ENCODE measurements at regions not wholly inside any gene's neighbourhood (a gene's known extent, or its start where the extent isn't known, plus 50 kb on each side); places are given as distances from the start of the nearest gene placed in this dataset.

DNA sequence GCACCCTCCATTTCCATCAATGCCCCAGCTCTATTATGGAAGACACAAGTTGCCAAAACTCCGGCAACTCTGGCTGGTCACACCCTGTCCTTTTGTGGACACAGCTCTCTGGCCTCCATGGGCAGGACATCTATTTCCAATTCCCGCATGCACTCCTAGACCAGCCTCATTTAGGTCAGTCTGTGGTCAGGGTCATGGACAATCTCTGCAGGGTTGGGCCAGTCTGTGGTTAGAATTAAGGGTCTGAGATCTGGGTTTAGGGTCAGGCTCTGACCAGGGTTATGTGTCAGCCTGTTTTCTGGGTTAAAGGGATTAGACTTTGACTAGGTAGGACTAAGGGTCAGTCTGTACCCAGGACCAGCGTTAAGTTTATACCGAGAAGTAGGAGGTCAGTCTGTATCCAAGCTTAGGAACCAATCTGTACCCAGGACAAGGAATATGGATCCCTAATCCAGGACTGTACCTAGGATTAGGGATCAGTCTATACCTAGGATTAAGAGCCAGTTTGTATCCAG, 82.4 kb downstream of the VEGFA start:
- Histone ChIP-seq H3K27me3 (no peaks in the 10 kb centered on the region), H3K27ac (no peak overlapping the region), H3K4me1 (no peaks in the 10 kb centered on the region), H3K36me3 (no peaks in the 10 kb centered on the region), H3K9me3 (no peaks in the 10 kb centered on the region), H3K4me3 (no peak overlapping the region)
- no peak for DNase-seq
- intact Hi-C loops (cut with DNase I) = no loop called here
- TF ChIP-seq, protein P1, sequence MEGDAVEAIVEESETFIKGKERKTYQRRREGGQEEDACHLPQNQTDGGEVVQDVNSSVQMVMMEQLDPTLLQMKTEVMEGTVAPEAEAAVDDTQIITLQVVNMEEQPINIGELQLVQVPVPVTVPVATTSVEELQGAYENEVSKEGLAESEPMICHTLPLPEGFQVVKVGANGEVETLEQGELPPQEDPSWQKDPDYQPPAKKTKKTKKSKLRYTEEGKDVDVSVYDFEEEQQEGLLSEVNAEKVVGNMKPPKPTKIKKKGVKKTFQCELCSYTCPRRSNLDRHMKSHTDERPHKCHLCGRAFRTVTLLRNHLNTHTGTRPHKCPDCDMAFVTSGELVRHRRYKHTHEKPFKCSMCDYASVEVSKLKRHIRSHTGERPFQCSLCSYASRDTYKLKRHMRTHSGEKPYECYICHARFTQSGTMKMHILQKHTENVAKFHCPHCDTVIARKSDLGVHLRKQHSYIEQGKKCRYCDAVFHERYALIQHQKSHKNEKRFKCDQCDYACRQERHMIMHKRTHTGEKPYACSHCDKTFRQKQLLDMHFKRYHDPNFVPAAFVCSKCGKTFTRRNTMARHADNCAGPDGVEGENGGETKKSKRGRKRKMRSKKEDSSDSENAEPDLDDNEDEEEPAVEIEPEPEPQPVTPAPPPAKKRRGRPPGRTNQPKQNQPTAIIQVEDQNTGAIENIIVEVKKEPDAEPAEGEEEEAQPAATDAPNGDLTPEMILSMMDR (IDR thresholded peaks at IDR 0.05) = no peak
- TF ChIP-seq POLR2A (IDR thresholded peaks at IDR 0.05) = no peak
- WGBS, 2 donors = 93% methylated on average over 2 of the region's 4 CpGs; no CpG with 5 or more reads in 1 of the 2 donors

DNA sequence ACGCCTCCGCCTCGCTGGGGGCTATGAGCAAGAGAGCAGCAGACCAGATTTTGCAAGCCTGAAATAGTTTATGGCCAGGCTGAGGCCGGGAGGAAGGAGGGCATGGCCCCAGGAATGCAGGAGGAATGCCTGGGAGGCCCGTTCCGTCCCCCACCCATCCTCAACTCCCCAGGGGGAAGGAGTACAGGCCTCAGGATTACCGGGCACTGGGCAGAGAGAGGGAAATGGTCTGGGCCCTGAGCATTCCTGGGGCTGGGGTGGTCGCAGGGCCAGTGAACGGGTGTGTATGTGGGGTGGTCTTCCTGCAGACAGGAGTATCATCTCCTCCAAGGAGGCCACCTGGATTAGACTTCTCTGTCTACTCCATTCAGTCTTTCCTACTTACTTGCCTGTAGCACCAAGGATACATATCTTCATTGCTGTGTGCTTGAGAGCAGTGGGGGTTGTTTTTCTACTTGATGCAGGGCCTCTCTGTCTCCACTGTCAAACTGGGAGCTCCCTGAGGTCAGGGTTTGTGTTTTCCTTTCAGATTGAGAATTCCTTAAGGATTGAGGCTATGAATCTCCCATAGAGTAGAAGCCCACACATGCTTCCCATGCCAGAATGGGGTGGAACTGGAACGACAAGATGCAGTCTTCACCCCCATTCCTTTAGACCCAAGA, 81.3 kb downstream of the VEGFA start:
- DNase-seq = no peak
- Histone ChIP-seq H3K36me3 (no peaks in the 10 kb centered on the region), H3K27ac (no peak overlapping the region), H3K4me1 (no peaks in the 10 kb centered on the region), H3K27me3 (no peaks in the 10 kb centered on the region), H3K9me3 (no peaks in the 10 kb centered on the region), H3K4me3 (no peak overlapping the region)
- 56 to 76% methylated on average over 3 to 7 of the region's 10 CpGs for WGBS, 2 donors
- no peak for TF ChIP-seq POLR2A (IDR thresholded peaks at IDR 0.05)
- TF ChIP-seq, protein P1 (IDR thresholded peaks at IDR 0.05) = no peak
- intact Hi-C loops (cut with DNase I) = no loop called here

DNA sequence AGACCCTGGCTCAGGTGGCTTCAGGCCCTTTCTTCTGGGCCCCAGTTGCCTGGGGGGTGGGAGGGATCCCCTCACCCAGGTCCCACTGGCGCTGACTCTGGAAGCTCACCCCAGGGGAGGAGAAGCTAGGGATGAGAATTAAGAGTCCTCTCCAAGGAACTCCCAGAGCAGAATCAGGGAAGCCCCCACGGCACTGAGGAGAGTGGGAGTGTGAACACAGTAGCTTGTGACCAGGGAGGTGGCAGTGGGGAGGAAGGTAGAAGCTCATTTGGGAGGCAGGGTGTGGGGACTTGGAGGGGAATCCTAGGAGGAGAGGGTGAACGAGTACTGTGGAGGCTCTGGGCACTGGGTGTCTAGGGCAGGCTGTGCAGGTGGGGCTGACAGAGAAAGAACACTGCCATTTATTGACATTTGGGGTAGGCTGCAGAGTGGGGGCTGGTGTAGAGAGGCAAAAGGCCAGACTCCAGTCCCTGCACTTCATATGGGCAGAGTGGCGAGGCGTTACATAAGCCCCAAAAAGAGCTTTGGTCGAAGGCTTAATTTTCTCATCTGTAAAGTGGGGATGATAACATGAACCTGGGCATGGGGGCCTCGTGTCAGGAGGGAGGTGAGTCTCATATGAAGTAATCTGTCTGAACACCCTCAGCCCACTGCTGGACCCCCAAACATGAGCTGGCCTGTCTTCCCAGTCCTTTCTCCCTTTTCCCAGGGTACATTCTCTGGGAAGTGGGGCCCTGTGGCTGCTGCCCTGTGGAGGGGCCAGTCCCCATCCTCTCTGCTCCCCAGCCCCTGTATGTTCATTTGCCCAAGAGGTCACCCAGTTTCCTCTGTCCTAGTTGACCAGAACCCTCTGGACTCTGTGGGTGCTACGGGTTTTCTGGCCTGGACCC, 80.5 kb downstream of the VEGFA start:
- no peaks in the 10 kb centered on the region for H3K27me3 ChIP-seq
- H3K4me1 ChIP-seq = no peaks in the 10 kb centered on the region
- intact Hi-C loops (cut with DNase I) = no loop called here
- DNase-seq = no peak
- H3K9me3 ChIP-seq = no peaks in the 10 kb centered on the region
- no peak overlapping the region for H3K4me3 ChIP-seq
- no peak overlapping the region for H3K27ac ChIP-seq
- no peaks in the 10 kb centered on the region for H3K36me3 ChIP-seq
- 77 to 82% methylated on average over 6 of the region's 8 CpGs for WGBS, 2 donors
- TF ChIP-seq POLR2A (IDR thresholded peaks at IDR 0.05) = no peak

DNA sequence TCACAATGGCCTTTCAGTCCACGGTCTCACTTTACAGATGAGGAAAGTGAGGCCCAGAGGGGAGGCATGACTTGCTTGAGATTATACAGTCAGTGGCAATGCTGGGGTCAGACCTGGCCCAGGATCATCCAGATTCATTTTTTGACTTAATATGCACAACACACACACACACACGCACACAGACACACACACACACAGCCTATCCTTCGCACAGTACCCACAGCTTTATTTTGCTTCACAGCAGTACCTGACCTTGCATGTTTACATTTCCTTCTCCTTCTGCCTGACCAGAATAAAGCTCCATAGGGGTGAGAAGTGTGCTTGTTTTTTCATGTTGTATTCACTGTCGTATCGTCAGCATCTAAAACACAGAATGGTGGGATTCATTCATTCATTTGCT, 79.8 kb downstream of the VEGFA start:
- intact Hi-C loops (cut with DNase I) = no loop called here
- Histone ChIP-seq H3K4me3 (no peak overlapping the region), H3K27me3 (no peaks in the 10 kb centered on the region), H3K4me1 (no peaks in the 10 kb centered on the region), H3K36me3 (no peaks in the 10 kb centered on the region), H3K27ac (no peak overlapping the region), H3K9me3 (no peaks in the 10 kb centered on the region)
- DNase-seq = no peak
- TF ChIP-seq, protein P1 (IDR thresholded peaks at IDR 0.05) = no peak
- TF ChIP-seq POLR2A (IDR thresholded peaks at IDR 0.05) = no peak
- WGBS, 2 donors = 87 to 92% methylated on average over 5 of the region's 5 CpGs

DNA sequence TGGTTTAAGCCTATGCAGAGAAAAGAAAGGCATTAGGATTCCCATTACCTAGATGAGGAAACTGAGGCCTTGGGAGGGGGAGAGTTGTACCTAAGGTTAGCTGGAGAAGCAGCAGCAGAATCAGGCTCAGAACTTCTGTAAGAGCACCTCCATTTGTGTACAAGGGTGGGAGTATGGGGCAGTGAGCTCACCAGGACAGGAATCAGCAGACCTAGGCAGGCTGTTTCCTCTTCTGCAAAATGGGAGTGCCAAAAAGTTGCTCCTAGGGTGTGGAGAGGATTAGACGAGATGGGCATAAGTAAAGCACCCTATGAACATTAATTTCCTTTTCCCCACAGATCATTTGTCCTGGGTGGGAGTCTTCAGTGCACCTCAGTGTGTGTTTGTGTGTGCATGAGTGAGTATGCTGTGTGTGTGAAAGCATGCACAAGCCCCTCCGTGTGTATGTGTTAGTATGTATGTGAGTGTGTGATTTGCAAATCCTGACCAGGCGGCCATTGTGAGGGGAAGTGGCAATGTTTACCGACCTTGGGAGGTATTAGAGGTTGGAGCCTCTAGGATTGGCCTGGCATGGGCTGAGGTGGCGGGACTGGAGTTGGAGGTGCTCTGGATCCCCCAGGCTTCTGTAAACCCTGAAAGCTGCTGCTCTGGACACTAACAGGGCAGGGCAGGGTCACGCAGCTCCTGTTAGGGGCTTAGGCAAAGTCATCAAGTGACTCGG, 78.8 kb downstream of the VEGFA start:
- no peaks in the 10 kb centered on the region for H3K27me3 ChIP-seq
- no peak for DNase-seq
- H3K9me3 ChIP-seq = no peaks in the 10 kb centered on the region
- H3K36me3 ChIP-seq = no peaks in the 10 kb centered on the region
- H3K27ac ChIP-seq = no peak overlapping the region
- intact Hi-C loops (cut with DNase I) = no loop called here
- H3K4me1 ChIP-seq = no peaks in the 10 kb centered on the region
- whole genome bisulfite sequencing, 2 donors = 75 to 93% methylated on average over 3 to 5 of the region's 7 CpGs
- H3K4me3 ChIP-seq = no peak overlapping the region
- TF ChIP-seq, protein P1 (IDR thresholded peaks at IDR 0.05) = no peak
- no peak for TF ChIP-seq POLR2A (IDR thresholded peaks at IDR 0.05)

All from esophagus squamous epithelium (tissue), 5 donors.